ENCODE measurements at regions not wholly inside any gene's neighbourhood (a gene's known extent, or its start where the extent isn't known, plus 50 kb on each side); places are given as distances from the start of the nearest gene placed in this dataset.

DNA sequence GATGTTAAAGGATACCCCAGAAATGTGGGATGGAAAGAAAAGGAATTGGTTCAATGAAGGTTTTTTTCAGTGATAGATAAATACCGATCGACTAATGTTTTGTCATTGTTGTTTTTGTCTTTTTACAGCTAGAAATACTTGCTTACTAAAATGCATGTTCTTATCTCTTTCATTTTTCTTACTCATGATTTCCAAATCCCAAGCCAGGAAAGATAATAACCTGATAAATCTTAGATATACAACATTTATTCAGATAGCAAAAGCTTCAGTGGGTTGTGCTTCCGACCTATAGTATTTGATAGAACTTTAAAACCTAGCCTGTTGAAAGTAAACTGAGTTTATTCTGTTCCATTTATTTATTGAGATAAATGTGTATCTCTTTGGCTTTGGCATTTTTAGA is 187.5 kb downstream of the EDN1 start:
- H3K27me3 ChIP-seq (ENCODE audit: insufficient read depth, low read length) = no peaks in the 10 kb centered on the region
- no peaks in the 10 kb centered on the region for H3K79me2 ChIP-seq (ENCODE audit: control insufficient read depth, insufficient read depth, low read length, unreplicated experiment)
- no peak overlapping the region for H3K4me3 ChIP-seq (ENCODE audit: low read depth, low read length)
- H2AFZ ChIP-seq (ENCODE audit: low read length, unreplicated experiment) = no peak overlapping the region
- peaks cover 13% of the 10 kb centered on the region for H3K4me1 ChIP-seq (ENCODE audit: control insufficient read depth, insufficient read depth, low read length, unreplicated experiment)
- H3K36me3 ChIP-seq (ENCODE audit: insufficient read depth, low read length) = no peaks in the 10 kb centered on the region
- H3K27ac ChIP-seq (ENCODE audit: low read depth, low read length) = no peak overlapping the region

DNA sequence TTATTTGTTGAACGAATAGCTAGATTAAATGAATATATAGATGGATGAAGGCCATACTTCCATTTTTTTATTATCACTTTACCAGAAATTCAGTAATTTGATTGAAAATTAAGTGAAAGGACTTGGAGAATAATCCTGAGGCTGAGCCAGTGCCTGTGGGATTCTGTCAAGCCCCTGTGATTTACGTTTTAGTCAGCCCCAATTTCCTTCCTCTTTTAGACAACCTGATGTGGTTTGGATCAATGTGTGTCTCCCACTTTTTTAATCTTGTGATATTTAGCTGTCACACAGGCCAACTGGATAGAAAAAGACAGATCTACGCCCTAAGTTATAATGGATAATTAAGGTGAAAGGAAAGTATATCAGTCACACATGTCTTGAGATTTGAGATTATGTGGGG is 188.8 kb downstream of the EDN1 start:
- Histone ChIP-seq H3K27ac (ENCODE audit: low read depth, low read length) (no peak overlapping the region), H3K27me3 (ENCODE audit: insufficient read depth, low read length) (no peaks in the 10 kb centered on the region), H3K4me3 (ENCODE audit: low read depth, low read length) (no peak overlapping the region)

DNA sequence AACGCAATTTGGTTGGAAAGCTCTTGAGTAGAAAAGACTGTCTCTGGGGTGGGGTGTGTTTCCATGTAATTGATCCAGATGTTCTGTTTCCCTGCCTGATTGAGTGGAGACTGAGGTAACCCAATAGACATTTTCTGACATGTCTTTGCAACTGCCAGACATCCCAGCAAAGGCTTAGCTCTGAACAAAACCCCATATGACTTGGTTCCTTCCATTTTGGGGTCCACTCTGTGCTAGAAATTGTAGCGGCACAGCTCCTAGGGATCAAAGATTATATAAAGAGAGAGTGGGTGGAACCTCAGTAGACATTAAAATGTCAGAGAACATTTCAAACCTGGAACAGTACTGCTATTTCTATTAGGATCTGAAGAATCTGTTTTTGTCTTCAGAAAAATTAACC is 189.3 kb downstream of the EDN1 start:
- Histone ChIP-seq H3K36me3 (ENCODE audit: insufficient read depth, low read length) (no peaks in the 10 kb centered on the region), H3K79me2 (ENCODE audit: control insufficient read depth, insufficient read depth, low read length, unreplicated experiment) (no peaks in the 10 kb centered on the region), H3K27me3 (ENCODE audit: insufficient read depth, low read length) (no peaks in the 10 kb centered on the region), H2AFZ (ENCODE audit: low read length, unreplicated experiment) (no peak overlapping the region), H3K4me3 (ENCODE audit: low read depth, low read length) (no peak overlapping the region), H3K27ac (ENCODE audit: low read depth, low read length) (no peak overlapping the region), H3K4me1 (ENCODE audit: control insufficient read depth, insufficient read depth, low read length, unreplicated experiment) (peaks cover 29% of the 10 kb centered on the region)

More for the DNA sequence above, 188.8 kb downstream of the EDN1 start:
- Histone ChIP-seq H3K4me1 (ENCODE audit: control insufficient read depth, insufficient read depth, low read length, unreplicated experiment) (peaks cover 24% of the 10 kb centered on the region), H3K79me2 (ENCODE audit: control insufficient read depth, insufficient read depth, low read length, unreplicated experiment) (no peaks in the 10 kb centered on the region), H3K36me3 (ENCODE audit: insufficient read depth, low read length) (no peaks in the 10 kb centered on the region), H2AFZ (ENCODE audit: low read length, unreplicated experiment) (no peak overlapping the region)

DNA sequence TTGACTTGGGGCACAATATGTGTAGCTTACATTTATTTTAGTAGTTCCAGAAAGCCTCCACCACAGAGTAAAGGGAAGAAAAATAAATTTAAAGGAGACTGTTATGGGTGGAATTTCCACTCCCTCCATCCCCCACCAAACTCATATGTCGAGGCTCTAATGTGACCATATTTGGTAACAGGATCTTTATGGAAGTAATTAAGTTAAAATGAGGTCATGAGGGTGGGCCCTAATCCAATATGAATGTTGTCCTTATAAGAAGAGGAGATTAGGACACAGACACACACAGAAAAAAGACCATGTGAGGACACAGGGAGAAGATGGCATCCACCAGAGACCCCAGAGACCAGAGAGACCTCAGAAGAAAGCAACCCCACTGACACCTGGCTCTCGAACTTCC is 189.7 kb downstream of the EDN1 start:
- Histone ChIP-seq H2AFZ (ENCODE audit: low read length, unreplicated experiment) (no peak overlapping the region), H3K36me3 (ENCODE audit: insufficient read depth, low read length) (no peaks in the 10 kb centered on the region), H3K4me1 (ENCODE audit: control insufficient read depth, insufficient read depth, low read length, unreplicated experiment) (peaks cover 33% of the 10 kb centered on the region), H3K27ac (ENCODE audit: low read depth, low read length) (no peak overlapping the region), H3K27me3 (ENCODE audit: insufficient read depth, low read length) (no peaks in the 10 kb centered on the region), H3K4me3 (ENCODE audit: low read depth, low read length) (no peak overlapping the region), H3K79me2 (ENCODE audit: control insufficient read depth, insufficient read depth, low read length, unreplicated experiment) (no peaks in the 10 kb centered on the region)

DNA sequence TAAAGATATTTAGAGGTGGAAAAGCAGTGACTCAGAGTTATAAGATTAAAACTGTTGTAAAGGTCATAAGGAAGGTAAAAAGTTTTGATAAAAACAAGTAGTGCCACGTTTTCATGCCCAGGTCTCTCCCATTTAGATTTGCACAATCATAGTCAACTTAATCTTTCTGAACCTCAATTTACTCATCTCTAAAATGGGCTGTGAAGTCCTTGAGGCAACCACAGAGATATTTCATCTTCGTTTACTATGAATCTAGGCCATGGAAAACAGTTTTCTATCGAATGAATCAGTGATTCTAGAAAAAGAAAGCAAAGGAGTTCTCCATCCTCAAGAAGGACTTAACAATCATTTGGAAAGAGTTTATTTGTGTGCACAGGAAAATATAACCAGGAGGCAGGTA is 190.2 kb downstream of the EDN1 start:
- H3K4me3 ChIP-seq (ENCODE audit: low read depth, low read length) = no peak overlapping the region
- H3K79me2 ChIP-seq (ENCODE audit: control insufficient read depth, insufficient read depth, low read length, unreplicated experiment) = no peaks in the 10 kb centered on the region
- H3K4me1 ChIP-seq (ENCODE audit: control insufficient read depth, insufficient read depth, low read length, unreplicated experiment) = peaks cover 35% of the 10 kb centered on the region
- H3K36me3 ChIP-seq (ENCODE audit: insufficient read depth, low read length) = no peaks in the 10 kb centered on the region
- no peak overlapping the region for H2AFZ ChIP-seq (ENCODE audit: low read length, unreplicated experiment)
- no peak overlapping the region for H3K27ac ChIP-seq (ENCODE audit: low read depth, low read length)
- H3K27me3 ChIP-seq (ENCODE audit: insufficient read depth, low read length) = no peaks in the 10 kb centered on the region

DNA sequence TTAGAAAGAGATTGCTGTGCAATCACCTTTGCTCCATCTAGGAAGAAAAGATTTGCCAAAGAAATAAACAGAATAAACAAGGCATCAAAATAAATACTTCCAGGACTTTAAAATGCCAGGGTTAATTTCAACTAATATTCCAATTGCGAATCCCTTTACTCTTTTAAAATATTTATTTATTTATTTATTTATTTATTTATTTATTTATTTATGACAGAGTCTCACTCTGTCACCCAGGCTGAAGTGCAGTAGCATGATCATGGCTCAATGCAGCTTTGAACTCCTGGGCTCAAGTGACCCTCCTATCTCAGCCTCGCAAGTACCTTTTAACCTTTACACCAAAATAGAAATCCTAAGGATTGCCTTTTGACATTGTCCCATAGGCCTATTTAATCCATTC is 191.1 kb downstream of the EDN1 start:
- no peaks in the 10 kb centered on the region for H3K36me3 ChIP-seq (ENCODE audit: insufficient read depth, low read length)
- H3K4me1 ChIP-seq (ENCODE audit: control insufficient read depth, insufficient read depth, low read length, unreplicated experiment) = peaks cover 35% of the 10 kb centered on the region
- no peak overlapping the region for H2AFZ ChIP-seq (ENCODE audit: low read length, unreplicated experiment)
- no peak overlapping the region for H3K27ac ChIP-seq (ENCODE audit: low read depth, low read length)
- H3K27me3 ChIP-seq (ENCODE audit: insufficient read depth, low read length) = no peaks in the 10 kb centered on the region
- H3K4me3 ChIP-seq (ENCODE audit: low read depth, low read length) = no peak overlapping the region
- H3K79me2 ChIP-seq (ENCODE audit: control insufficient read depth, insufficient read depth, low read length, unreplicated experiment) = no peaks in the 10 kb centered on the region

DNA sequence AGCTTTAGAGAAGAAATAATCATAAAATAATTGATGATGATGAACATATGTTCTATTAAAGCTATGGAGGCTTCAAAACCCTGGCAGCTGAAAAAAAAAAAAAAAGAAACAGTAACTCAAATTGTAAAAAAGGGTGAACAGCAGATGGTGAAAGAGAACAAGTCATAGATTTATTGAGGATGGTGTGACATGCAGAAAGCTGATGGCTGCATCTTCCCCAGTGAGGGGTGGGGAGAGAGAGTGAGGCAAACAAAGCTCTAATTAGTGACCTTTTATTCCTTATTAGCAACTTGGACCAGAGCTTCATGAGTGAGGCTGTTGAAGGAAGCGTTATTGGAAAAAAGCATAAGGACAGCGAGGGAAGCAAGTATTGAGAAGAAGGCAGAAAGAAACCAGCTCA is 191.7 kb downstream of the EDN1 start:
- peaks cover 35% of the 10 kb centered on the region for H3K4me1 ChIP-seq (ENCODE audit: control insufficient read depth, insufficient read depth, low read length, unreplicated experiment)
- H3K27ac ChIP-seq (ENCODE audit: low read depth, low read length) = no peak overlapping the region
- H3K27me3 ChIP-seq (ENCODE audit: insufficient read depth, low read length) = no peaks in the 10 kb centered on the region
- no peaks in the 10 kb centered on the region for H3K36me3 ChIP-seq (ENCODE audit: insufficient read depth, low read length)
- H3K79me2 ChIP-seq (ENCODE audit: control insufficient read depth, insufficient read depth, low read length, unreplicated experiment) = no peaks in the 10 kb centered on the region
- H3K4me3 ChIP-seq (ENCODE audit: low read depth, low read length) = no peak overlapping the region
- no peak overlapping the region for H2AFZ ChIP-seq (ENCODE audit: low read length, unreplicated experiment)

DNA sequence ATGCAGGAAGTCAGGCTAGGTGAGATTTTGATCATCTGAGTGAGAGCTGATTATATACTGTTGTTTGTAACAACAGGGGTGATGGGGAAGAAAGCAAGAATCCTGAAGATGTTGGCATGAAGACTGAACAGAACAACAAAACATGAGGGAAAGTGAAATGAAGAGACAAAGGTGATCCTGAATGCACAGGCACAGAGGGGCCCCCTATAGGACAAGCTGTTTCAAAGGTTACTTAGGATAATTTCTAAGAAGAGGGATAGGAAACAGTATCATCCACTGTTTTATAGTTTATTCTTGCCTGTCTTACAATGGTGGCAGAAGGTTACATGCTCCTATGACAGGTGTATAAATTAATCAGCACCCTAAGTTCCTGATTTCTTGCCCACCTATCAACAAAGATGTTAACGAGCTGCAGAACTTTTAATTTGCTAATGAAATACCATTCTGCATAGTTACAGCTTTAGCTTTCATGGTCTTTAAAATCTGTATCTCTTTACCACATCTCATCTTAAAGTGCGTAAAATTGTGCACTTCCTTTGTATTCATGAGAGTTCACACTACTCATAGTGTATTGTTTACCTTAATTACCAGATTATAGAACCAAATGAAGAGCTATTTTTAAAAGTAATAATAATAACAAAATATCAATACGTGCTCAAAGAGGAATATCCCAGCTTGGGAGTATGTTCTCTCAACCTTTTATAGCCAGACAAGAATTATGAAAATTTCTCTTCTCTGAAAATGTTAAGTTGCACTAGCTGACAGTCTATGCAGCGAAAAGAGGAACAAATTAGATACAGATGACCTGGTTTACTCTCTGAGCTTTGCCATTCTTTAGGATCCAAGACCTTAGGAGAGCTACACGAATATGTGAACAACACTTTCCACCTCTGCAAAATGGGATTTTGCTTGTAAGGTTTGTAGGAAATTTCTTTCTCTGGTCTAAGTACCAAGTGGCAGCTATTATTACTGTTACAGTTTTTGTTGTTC is 192.5 kb downstream of the EDN1 start:
- peak overlapping the region; percentile 64; the same call in 1 of the 2 replicates for H3K4me3 ChIP-seq (ENCODE audit: low read depth, low read length)
- no peaks in the 10 kb centered on the region for H3K36me3 ChIP-seq (ENCODE audit: insufficient read depth, low read length)
- peaks cover 30% of the 10 kb centered on the region for H3K4me1 ChIP-seq (ENCODE audit: control insufficient read depth, insufficient read depth, low read length, unreplicated experiment)
- H3K27ac ChIP-seq (ENCODE audit: low read depth, low read length) = peak overlapping the region; percentile 62
- no peaks in the 10 kb centered on the region for H3K79me2 ChIP-seq (ENCODE audit: control insufficient read depth, insufficient read depth, low read length, unreplicated experiment)
- peak overlapping the region; percentile 89 for H2AFZ ChIP-seq (ENCODE audit: low read length, unreplicated experiment)
- no peaks in the 10 kb centered on the region for H3K27me3 ChIP-seq (ENCODE audit: insufficient read depth, low read length)

DNA sequence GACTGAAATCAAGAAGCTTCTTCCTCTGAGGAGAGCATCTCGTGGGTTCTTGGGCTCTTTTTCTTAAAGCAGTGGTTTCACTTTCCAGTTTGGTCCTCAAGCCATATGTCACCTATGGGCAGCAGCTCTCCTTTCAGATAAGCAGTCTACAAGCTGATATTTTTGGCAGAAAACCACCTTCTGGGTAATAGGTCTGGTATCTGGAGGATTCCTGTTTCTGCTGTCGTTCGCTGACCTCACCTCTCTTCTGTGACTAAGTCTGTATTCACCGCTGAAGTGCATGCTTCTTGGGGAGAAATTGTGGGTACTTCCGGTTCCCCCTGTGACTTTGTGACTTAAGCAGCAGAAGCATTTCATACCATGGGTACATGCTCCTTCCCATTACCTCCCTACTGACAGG is 193.6 kb downstream of the EDN1 start:
- Histone ChIP-seq H3K27me3 (ENCODE audit: insufficient read depth, low read length) (no peaks in the 10 kb centered on the region), H2AFZ (ENCODE audit: low read length, unreplicated experiment) (peak overlapping the region; percentile 89), H3K4me3 (ENCODE audit: low read depth, low read length) (peak overlapping the region; percentile 64), H3K79me2 (ENCODE audit: control insufficient read depth, insufficient read depth, low read length, unreplicated experiment) (no peaks in the 10 kb centered on the region), H3K4me1 (ENCODE audit: control insufficient read depth, insufficient read depth, low read length, unreplicated experiment) (peaks cover 29% of the 10 kb centered on the region), H3K36me3 (ENCODE audit: insufficient read depth, low read length) (no peaks in the 10 kb centered on the region), H3K27ac (ENCODE audit: low read depth, low read length) (peak overlapping the region; percentile 62)

DNA sequence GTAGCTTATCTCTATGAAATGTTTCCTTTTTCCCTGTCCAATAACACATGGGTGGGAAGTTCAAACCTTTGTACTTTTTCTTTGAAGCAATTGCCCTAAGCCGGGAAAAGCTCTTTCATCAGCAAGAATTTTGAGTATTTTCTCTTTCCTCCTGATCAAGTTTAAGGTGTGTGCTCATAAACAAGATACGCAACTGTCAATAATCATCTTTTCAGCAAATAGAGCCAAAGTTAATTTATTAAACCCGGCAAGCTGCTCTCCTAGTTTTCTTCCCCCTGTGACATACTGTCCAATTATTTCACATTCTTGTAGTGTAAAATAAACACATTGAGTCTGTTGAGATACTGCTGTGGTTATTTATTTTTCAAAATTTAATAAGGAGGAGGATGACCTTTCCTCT is 194.4 kb downstream of the EDN1 start:
- Histone ChIP-seq H3K27me3 (ENCODE audit: insufficient read depth, low read length) (no peaks in the 10 kb centered on the region), H3K79me2 (ENCODE audit: control insufficient read depth, insufficient read depth, low read length, unreplicated experiment) (no peaks in the 10 kb centered on the region), H3K27ac (ENCODE audit: low read depth, low read length) (peak overlapping the region; percentile 24), H2AFZ (ENCODE audit: low read length, unreplicated experiment) (no peak overlapping the region), H3K4me3 (ENCODE audit: low read depth, low read length) (no peak overlapping the region; the same call in 1 of the 2 replicates), H3K36me3 (ENCODE audit: insufficient read depth, low read length) (no peaks in the 10 kb centered on the region), H3K4me1 (ENCODE audit: control insufficient read depth, insufficient read depth, low read length, unreplicated experiment) (peaks cover 29% of the 10 kb centered on the region)

DNA sequence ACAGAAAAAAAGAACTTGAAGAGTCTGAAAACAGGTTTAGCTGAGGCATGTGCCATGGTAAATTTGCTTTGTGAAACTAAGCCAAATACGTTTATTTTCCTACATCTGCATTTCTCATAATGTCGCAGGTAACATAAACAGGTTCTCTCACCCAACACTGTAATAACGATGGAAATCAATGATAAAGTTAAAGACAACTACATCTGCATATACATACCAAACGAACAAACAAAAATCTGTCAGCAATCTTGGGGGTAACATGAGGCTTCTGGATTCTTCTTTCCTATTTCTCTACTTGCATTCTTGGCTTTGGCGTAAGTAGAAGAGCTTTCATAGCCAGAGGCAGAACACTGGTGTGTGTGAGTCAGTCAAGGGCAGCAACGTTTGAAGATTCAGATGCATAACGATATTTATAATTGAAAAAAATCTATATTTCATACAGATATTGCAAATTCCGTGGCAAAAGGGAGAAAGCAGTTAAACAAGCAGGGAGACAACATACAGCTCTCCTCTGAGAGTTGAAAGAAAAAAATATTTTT is 195.1 kb downstream of the EDN1 start:
- H3K36me3 ChIP-seq (ENCODE audit: insufficient read depth, low read length) = no peaks in the 10 kb centered on the region
- H3K4me1 ChIP-seq (ENCODE audit: control insufficient read depth, insufficient read depth, low read length, unreplicated experiment) = peaks cover 30% of the 10 kb centered on the region
- H3K79me2 ChIP-seq (ENCODE audit: control insufficient read depth, insufficient read depth, low read length, unreplicated experiment) = no peaks in the 10 kb centered on the region
- no peak overlapping the region for H3K27ac ChIP-seq (ENCODE audit: low read depth, low read length)
- H3K4me3 ChIP-seq (ENCODE audit: low read depth, low read length) = no peak overlapping the region
- no peaks in the 10 kb centered on the region for H3K27me3 ChIP-seq (ENCODE audit: insufficient read depth, low read length)
- no peak overlapping the region for H2AFZ ChIP-seq (ENCODE audit: low read length, unreplicated experiment)

Measured in ACC112 (cell line).